HG03442 (cell line): ENCODE measurements at regions not wholly inside any gene's neighbourhood (a gene's known extent, or its start where the extent isn't known, plus 50 kb on each side); places are given as distances from the start of the nearest gene placed in this dataset.
"Not testable (repeated sequence)": the region's sequence is repeated elsewhere in the genome, so short reads cannot be mapped to it uniquely, and the experiment has no call there.

Source experiments
- ATAC-seq: cut with Tn5 transposase; IDR thresholded peaks from one replicate; pipeline ENCODE4 v1.9.1; 2021; ENCODE audit warnings: mild to moderate bottlenecking, moderate library complexity; ENCODE audit not compliant: unreplicated experiment

GRCh38 chr12:28059668-28060067, 87.1 kb upstream of the PTHLH start:
- no peak for ATAC-seq

GRCh38 chr12:28060871-28061270, 88.3 kb upstream of the PTHLH start:
- ATAC-seq = no peak

DNA sequence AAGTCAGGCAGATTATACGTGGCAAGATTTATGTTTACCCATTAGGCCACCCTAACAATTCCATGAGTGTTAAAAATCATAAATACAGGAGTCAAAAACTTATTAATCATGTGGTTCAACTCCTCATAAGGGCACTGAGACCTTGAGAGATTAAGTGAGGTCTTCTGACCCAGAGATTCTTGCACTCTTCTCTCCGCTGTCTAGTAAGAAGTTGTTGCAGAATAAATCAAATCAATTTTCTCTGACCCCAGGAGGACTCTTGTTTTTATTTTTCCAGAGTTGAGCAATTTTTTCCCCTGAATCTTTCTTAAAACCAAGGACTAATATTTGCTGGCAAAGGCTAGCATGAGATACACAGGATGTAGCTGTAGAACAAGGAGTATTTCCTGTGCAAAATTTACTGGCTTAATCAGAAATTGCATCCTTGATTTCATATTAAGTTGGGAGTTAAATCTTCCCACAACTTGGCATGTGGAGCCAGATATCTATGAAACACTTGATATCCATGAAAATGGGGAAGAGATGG, 90.9 kb upstream of the PTHLH start:
- no peak for ATAC-seq

GRCh38 chr12:28065374-28065773, 92.8 kb upstream of the PTHLH start:
- ATAC-seq = peak; percentile 45

GRCh38 chr12:28065889-28066630, 93.5 kb upstream of the PTHLH start:
- ATAC-seq = no peak

- ATAC-seq = no peak
These were observed 94.3 kb upstream of the PTHLH start for GRCh38 chr12:28066879-28067278.

DNA sequence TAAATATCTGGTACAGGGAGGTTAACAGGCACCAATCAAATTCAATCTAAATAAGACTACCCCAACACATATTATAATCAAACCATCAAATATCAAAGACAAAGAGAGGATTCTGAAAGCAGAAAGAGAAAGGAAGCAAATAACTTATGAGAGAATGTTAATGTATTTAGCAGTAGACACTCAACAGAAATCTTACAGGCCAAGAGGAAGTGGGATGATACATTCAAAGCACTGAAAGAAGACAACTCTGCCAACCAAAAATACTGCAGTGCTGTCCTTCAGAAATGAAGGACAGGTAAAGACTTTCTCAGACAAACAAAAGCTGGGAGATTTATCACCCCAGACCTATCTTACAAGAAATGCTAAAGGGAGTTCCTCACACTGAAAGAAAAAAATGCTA, 95.9 kb upstream of the PTHLH start:
- no peak for ATAC-seq

GRCh38 chr12:28079539-28079938, 107.0 kb upstream of the PTHLH start:
- ATAC-seq = no peak

DNA sequence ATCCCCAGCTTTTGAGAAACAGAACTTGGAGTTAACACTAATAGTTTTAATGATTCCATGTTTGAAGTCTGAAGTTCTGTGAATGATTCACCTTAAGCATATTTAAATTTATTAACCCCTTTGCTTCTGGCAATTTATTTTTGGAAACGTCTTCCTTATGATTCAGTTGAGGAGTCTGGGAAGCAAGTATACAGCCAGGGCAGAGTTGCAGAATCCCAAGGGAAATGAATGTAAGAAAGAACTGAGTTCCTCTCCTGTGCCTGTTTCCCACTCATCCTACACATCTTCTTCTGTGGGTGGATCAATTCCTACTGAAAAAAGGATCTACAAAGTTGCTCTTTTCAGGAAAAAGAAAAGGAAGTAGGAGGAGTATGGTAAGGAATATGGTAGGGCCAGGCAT, 108.2 kb upstream of the CCDC91 start:
- ATAC-seq = no peak

DNA sequence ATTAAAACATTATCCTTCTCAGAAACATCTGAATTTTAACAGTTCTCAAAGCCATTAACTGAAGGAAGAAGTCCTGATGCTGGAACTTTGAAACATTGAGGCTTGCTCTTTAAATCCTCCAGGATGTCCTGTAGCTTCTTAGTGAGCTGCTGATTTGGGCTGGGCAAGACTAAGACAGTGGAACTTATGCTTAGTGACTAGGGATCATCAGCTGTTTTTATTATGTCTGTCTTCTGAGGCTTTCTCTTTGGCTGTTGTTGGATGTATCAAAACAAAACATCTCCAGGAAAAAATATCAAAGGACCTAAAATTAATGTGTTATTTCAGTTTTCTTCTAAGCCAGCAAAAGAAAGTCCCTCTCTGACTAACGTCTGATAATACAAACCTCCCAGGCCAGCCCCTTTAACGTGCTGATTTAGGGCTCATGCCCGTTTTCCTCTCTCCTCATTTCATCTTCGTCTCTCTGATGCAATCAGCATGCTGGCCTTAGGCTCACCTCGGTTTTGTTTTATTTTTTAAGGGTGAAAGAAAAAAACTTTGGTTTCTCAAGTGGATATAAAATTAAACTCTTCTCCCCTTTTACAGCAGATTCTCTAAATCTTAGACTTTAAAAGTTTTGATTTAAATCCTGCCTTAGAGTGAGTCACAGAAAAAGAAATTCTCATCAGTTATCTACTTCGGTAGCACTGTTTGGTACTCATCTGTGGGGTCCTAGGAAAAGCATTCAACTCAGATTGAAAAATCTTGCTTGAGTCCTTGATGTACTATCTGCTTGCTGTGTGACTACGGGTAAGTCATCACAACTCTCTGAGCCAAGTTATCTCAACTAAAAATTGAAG, 106.2 kb upstream of the CCDC91 start:
- ATAC-seq = no peak

DNA sequence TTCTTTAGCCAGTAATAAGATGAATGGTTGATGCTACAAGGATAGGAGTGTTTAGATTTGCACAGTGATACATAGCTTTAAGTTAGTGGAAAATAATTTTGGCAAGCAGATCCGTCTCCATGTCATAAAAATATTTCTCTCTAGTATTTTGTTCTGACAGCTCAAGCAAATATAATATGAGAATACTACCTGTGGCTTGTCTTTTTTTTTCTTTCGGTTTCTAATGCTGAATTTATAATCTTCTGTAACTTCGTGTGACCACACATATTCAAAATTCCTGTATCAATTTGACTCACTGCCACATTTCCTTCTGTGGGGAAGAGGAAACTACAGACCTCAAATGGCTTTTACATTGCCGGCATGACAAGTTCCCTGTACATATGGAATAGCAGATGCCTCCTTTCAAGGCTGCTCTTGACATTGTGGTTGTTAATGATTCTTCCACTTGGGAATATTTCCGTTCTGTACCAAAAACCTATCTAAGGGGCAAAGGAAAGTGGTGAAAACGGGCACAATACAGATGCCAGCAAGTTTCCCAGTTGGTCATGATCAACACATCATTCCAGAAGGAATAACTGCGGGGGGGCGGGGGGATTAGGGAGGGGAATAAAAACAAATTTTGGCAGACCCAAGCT, 103.6 kb upstream of the CCDC91 start:
- ATAC-seq = peak; percentile 84

GRCh38 chr12:28088566-28089272, 101.5 kb upstream of the CCDC91 start:
- ATAC-seq = no peak

DNA sequence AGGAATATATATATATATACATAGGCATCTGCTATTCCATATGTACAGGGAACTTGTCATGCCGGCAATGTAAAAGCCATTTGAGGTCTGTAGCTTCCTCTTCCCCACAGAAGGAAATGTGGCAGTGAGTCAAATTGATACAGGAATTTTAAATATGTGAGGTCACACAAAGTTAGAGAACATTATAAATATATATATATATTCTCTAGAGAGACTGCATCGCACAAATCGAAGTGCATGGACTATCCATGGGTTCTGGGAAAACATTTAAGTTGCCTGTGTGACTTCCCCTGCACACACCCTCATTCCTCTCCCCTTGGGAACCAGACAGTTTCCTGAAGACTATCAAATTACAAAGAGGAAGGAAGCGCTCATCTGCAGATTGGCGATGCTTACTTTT, 100.9 kb upstream of the CCDC91 start:
- no peak for ATAC-seq

DNA sequence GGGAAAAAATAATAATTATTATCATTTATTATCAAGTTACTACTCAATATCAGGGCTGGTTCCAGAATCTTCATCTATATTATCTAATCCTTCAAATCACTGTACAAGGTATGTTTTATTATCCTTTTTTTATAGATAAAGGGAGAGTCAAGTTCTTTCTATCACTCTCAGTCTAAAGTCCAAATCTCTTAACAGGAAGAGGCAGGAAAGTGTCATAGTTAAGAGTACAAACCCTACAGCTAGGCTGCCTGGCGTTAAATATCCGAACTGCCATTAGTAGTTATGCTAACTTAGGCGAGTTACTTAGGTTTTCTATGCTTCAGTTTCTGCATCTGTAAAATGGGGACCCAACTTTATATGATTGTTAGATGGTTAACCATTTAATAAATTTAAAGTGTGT, 99.4 kb upstream of the CCDC91 start:
- no peak for ATAC-seq

- no peak for ATAC-seq
These were observed 97.9 kb upstream of the CCDC91 start for GRCh38 chr12:28092396-28092795.

DNA sequence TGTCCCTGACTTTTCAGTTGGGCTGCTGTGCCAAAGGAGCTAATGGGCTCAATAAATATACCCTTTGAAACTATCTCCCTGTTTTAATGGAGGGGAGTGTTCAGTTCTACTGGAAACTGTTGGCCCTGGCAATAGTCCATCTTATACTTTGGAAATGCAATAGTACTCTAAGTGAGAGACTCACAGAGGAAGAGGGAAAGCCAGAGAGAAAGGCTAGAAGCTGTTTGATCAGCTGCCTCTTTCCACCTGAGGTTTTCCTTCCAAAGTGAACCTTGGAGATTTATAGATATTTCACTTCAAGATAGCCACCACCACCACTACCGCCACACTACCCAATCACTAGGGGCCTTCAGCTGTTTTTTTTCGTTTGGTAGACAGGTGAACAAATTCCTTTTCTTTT, 93.6 kb upstream of the CCDC91 start:
- ATAC-seq = no peak

- no peak for ATAC-seq
These were observed 93.0 kb upstream of the CCDC91 start for GRCh38 chr12:28097221-28097620.

GRCh38 chr12:28099245-28099644, 91.0 kb upstream of the CCDC91 start:
- ATAC-seq = not testable (repeated sequence)

DNA sequence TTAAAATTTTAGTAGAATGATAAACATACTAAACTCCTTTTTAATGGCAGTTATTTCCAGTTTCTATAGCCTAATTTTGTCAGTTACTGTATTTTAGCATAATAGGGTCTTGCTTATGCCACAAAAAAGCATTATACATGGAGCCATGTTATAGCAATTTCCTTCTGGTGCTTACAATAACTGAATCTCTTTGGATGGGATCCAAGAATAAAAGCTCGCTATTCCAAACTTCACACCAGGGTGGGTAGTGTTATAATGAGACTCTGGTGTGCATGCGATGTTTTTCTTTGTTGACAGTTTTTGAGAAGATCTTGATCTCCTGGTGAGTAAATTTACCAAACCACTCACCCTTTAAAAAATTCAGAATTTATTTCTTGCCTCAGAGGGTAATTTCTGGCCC, 90.4 kb upstream of the CCDC91 start:
- ATAC-seq = no peak

GRCh38 chr12:28100717-28101116, 89.5 kb upstream of the CCDC91 start:
- ATAC-seq = no peak

DNA sequence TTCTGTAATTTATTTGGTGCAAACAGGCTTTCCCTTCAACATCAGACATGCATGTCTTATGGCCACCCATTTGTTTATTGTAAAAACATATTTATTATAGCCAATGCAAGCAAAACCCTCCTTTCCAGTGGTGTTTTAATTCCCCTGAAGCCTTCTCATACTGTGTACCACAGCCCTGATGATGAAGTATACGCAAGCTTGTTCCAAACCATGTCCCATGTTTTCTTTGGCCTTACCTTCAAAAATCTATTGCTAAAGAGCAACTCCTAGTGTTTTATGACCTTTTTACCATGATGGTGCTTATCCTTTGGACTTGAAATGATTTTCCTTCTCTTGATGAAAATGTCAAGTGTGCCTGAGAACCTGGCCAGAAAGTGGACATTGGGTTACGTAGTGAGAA, 85.9 kb upstream of the CCDC91 start:
- no peak for ATAC-seq
